Brain pericyte (primary cell): ENCODE measurements at regions not wholly inside any gene's neighbourhood (a gene's known extent, or its start where the extent isn't known, plus 50 kb on each side); places are given as distances from the start of the nearest gene placed in this dataset.
A peak's percentile ranks its signal among the peaks of the same experiment; 100 is the strongest.
"Not testable (repeated sequence)": the region's sequence is repeated elsewhere in the genome, so short reads cannot be mapped to it uniquely, and the experiment has no call there.

Experiments used
- DNase-seq: peaks from one replicate; pipeline ENCODE4 v3.0.0-alpha.2; 2012; ENCODE audit warnings: low read depth, low spot score

DNA sequence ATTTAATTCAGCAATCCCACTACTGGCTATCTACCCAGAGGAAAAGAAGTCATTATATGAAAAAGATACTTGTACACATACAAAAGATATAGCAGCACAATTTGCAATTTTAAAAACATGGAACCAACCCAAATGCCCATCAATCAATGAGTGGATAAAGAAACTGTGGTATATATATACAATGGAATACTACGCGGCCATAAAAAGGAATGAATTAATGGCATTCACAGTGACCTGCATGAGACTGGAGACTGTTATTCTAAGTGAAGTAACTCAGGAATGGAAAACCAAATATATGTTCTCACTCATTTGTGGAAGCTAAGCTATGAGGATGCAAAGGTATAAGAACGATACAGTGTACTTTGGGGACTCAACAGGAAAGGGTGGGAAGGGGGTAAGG lies 102.8 kb upstream of the KCNMA1 start:
- DNase-seq: not testable (repeated sequence)

DNA sequence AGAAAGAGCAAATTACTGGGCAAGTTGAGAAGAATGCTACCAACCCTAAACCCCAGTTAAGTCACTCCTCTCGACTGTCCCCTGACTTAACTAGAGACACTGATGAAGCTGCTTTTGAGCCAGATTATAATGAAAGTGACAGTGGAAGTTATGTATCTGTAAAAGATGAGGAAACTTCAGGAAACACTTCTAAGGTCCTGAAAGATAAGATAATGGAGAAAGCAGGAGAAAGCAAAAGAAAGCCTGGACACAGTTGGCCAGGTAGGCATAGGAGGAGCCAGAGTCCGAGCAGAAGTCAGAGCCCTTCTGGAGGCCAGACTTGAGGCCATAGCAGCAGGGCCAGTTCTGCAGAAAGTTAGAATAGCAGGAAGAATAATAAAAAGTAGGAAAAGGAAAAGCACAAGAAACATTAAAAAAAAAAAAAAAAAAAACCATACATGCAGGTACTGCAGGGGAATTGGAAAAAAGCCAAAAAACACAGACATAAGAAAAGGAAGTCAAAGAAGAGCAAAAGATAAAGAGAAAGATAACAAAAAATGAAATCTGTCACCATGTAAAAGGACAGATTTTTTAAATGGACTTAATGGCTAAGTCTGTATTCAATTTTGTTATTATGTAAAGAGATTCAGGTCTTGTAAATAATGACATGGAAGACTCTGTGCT lies 101.0 kb upstream of the KCNMA1 start:
- DNase-seq: no peak

DNA sequence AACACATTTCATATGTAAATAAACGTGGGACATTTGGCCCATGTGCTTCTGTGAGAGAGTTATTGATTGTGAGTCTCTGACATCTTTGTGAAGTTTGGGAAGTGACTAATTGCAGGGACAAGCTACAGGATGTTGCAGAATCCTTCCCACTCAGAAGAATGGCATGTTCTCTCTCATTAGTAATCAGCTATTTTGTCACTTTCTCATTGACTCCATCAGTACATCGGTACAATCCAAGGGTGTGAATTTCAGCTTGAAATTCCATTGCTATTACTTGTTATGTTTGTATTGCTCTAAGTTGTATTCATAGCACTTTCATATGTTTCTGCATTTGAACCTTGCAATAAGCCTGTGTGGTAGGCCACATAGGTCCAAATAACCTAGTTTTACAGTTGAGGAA lies 100.0 kb upstream of the KCNMA1 start:
- DNase-seq: no peak

DNA sequence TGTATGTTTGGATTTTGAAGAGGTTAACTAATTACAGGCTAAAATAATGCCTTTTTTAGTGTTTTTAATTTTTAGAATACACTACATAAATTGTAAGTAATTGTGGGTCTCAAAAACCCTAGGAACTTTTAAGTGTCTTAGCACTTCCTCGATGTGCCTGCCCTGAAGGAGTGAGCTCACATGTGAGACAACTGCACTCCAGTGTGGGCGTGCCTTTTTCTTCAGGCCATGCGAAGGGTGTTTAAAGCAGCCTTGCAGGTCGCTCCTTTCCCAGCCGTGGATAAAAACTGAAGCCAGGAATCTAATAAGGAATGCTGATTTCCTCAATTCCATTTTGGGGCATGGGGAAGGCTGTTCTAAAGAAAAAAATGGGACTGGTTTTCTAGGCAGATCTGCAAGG lies 97.5 kb upstream of the KCNMA1 start:
- DNase-seq: not testable (repeated sequence)

DNA sequence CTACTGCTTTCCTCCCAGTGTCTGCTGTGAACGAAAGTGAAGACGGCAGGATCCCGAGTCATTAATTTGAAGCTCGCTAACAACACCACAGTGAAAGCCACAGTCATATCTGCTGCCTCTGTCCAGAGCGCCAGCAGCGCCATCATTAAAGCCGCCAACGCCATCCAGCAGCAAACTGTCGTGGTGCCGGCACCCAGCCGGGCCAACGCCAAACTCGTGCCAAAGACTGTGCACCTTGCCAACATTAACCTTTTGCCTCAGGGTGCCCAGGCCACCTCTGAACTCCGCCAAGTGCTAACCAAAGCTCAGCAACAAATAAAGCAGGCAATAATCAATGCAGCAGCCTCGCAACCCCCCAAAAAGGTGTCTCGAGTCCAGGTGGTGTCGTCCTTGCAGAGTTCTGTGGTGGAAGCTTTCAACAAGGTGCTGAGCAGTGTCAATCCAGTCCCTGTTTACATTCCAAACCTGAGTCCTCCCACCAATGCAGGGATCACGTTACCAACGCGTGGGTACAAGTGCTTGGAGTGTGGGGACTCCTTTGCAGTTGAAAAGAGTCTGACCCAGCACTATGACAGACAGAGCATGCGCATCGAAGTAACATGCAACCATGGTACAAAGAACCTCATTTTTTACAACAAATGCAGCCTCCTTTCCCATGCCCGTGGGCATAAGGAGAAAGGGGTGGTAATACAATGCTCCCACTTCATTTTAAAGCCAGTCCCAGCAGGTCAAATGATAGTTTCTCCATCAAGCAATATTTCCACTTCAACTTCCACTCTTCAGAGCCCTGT lies 94.8 kb upstream of the KCNMA1 start:
- DNase-seq: no peak

DNA sequence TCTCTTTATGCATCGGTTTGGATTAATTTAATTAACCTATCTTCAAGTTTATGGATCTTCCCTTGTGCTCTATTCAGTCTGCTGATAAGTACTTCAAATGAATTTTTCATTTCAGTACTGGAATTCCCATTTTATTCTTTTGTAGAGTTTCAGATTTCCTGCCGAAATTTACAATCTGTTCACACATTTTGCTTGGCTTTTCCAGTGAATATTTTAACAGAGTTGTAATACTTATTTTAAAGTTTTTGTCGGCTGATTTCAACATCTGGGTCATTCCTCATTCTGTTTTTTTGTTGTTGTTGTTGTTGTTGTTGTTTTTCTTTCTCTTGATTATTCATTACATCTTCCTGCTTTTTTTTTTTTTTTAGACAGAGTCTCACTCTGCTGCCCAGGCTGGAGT lies 89.9 kb upstream of the KCNMA1 start:
- no peak for DNase-seq

DNA sequence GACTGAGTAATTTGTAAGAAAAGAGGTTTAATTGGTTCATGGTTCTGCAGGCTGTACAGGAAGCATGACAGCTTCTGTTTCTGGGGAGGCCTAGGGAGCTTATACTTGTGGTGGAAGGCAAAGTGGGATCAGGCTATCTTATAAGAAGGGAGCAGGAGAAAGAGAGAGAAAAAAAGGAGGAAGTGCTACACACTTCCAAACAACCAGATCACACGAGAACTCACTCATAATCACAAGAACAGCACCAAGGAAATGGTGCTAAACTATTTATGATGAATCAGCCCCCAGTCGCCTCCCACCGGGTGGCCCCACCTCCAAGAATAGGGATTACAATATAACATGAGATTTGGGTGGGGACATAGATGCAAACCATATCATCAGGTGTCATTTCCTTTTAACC lies 89.1 kb upstream of the KCNMA1 start:
- DNase-seq: no peak

DNA sequence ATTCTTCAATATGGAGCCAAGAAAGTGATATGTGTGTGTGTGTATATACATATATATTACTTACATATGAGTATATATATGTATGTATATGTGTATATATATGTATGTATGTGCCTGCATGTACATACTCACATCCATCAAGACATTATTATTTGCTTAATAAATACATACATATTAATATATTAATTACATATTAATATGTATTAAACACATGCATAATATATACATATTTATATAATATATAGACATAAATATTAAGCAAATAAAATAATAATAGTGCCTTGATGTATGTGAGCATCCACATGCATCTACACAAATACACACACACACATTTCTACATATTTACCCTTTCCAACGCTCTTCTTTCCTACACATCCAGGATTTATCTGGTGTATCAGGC lies 88.7 kb upstream of the KCNMA1 start:
- DNase-seq: no peak

DNA sequence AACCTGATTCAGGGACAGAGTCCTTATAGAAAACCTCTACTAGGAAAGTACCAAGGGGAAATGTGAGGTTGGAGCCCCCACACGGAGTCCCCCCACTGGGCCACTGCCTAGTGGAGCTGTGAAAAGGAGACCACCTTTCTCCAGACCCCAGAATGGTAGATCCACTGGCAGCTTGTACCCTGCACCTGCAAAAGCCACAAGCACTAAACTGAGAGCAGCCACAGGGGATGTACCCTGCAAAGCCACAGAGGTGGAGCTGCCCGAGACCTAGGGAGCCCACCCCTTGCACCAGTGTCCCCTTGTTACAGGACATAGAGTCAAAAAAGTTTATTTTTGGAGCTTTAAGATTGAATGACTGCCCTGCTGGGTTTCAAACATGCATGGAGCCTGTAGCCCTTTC lies 87.2 kb upstream of the KCNMA1 start:
- DNase-seq: no peak

DNA sequence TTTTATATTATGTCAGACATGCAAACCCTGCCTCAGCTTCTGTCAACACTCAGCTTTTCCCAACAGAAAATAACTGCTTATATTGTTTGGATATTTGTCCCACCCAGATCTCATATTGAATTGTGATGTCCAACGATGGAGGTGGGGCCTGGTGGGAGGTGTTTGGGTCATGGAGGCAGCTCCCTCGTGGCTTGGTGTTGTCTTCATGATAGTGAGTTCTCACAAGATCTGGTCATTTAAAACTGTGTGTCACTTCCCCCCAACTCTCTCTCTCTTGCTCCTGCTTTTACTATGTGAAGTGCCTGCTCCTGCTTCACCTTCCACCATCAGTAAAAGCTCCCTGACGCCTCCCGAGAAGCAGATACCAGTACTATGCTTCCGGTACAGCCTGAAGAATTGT lies 85.8 kb upstream of the KCNMA1 start:
- no peak for DNase-seq

DNA sequence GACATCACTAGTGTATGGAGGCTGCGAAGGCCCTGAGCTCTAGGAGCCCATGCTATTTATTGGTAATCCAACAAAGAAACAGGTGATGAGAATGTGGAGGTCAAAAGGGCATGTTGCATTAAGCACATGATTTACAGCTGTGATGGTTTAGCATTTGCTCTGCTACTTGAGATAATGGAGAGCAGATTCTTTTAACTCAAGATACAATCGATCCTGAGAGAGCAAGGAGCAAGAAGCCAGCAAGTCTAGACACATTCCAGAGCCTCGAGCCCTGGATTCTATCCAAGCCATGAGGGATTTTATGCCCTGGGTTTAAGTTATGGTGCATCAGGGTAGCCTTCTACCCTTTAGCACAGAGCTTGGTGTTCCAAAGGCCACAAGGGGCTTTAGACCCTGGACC lies 85.3 kb upstream of the KCNMA1 start:
- DNase-seq: not testable (repeated sequence)

DNA sequence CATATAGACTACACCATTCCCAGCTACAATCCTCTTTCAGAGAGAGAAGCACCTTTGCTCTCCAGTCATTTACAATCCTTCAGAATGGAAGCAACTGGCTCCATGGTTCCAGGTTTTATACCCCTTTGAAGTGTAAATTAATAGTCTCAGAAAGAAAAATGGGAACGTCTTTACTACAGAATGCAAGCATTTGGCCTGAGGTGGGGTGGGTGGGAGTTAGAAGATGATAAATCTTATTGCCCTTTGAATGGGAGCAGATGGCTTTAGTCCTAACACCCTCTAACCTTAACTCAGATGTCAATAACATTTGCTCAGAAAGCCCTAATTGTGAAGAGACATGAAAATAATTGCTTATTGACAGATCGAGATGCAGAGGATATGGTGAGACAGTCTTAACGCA lies 84.2 kb upstream of the KCNMA1 start:
- DNase-seq: no peak

DNA sequence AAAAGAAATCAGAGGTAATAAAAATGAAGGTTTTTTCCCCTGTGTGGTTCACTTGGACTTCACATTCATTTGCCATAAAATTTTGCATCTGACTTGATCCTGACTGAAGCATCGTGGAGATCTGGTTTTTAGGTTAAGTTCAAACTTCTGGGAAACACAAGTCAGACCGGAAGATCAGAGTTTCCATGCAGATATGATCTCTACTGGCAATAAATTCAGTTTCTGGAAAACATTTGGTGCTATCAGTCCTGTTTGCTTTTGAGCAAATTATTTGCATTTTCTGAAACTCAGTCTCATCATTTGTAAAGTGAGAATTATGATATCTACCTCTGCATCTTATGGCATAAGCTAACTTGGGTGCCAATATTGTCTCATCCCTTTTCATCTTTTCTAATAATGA lies 81.3 kb upstream of the KCNMA1 start:
- no peak for DNase-seq

DNA sequence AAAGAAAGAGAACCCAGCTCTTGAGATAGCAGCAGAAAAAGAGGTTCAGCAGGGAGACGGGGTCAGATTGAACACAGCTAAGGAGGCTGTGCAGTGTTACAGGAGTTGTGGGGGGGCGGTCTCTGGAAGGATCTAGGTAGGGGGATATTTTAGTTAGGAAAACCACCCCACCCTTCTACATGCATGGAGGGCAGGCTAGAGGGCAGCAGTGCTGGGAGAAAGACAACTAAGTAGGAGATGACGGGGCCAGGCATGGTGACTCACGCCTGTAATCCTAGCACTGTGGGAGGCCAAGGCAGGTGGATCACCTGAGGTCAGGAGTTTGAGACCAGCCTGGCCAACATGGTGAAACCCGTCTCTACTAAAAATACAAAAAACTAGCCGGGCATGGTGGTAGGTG lies 80.7 kb upstream of the KCNMA1 start:
- DNase-seq: not testable (repeated sequence)

DNA sequence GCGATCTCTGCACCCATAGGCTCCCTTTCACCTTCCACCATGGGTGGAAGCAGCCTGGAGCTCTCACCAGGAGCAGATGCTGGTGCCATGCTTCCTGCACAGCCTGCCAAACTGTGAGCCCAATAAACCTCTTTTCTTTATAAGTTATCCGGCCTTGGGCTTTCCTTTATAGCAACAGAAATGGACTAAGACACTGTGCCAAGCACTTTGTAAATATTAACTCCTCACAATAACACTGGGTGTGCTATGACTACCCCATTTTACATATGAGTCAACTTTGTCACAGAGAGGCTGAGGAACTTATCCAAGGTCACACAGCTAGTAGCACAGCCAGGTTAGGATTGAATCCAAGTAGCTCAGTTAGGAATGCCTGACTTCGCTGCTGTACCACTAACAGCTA lies 79.7 kb upstream of the KCNMA1 start:
- no peak for DNase-seq

DNA sequence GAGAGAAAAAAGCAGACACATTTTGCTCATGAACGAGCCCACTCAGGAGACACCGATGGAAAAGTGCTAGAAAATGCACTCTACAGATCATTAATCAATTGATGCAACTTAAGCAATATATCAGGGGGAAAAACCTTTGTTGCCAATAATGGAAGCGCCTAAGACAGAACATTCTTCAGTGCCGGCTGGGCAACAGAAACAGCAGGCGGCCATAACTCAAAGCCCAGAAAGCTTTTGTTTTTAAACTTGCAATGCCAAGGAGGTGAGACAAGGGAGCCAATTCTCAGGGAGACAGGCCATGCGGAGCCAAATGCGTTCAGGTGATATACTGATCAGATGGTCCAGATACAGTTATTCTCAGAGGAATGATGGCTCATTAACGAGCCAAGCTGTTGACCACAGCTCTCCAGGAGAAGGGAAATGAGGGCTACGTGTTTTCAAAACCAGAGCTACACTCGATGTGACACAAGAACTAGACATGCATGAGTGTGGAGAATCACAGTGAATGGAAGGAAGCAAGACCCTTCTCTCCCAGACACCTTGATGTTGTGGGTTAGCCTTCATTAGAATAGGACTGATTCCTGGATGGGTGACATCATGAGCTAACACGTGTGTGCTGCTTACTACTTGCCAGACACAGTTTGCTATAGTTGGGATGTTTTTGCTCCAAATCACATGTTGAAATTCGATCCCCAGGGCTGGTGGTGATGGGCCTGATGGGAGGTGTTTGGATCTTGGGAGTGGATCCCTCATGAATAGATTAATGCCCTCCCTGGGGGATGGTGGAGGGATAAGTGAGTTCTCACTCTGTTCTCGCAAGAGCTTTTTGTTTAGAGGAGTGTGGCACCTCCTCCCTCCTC lies 79.1 kb upstream of the KCNMA1 start:
- DNase-seq: no peak

DNA sequence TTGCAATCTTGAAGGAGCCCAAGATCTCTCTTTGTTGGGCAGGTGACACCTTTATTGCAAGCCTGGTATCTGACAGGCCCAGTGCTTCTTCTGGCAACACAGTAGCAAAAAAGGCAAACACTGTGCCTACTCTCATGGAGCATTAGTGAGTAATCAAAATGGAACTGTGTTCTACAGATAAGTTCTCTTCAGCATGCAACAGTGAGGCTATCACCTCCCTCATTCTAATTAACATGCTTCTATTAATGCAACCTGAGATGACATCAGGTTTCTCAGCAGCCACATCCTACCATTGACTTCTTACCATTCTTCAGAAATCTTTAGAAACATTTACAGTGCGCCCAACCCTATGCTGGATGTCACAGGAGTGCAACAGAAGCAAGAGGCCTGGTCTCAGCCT lies 77.9 kb upstream of the KCNMA1 start:
- DNase-seq: no peak

DNA sequence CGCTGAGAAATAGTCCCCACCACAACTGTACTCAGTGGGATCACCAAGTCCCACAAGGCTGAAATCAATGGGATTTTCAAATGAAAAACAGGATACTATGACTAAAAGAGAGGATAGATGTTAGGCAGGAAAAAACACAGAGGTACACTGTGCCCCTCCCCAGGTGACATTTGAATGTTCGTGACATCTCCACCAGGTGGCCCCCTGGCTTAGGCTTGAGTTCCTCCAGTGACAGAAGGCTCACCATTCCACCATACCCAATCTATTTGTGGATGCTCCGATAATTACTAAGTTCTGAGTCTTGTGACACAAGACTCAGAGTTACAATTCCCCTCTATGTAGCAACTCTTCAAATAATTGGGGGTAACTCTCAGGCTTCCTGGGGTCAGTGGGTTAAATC lies 77.5 kb upstream of the KCNMA1 start:
- DNase-seq: no peak

DNA sequence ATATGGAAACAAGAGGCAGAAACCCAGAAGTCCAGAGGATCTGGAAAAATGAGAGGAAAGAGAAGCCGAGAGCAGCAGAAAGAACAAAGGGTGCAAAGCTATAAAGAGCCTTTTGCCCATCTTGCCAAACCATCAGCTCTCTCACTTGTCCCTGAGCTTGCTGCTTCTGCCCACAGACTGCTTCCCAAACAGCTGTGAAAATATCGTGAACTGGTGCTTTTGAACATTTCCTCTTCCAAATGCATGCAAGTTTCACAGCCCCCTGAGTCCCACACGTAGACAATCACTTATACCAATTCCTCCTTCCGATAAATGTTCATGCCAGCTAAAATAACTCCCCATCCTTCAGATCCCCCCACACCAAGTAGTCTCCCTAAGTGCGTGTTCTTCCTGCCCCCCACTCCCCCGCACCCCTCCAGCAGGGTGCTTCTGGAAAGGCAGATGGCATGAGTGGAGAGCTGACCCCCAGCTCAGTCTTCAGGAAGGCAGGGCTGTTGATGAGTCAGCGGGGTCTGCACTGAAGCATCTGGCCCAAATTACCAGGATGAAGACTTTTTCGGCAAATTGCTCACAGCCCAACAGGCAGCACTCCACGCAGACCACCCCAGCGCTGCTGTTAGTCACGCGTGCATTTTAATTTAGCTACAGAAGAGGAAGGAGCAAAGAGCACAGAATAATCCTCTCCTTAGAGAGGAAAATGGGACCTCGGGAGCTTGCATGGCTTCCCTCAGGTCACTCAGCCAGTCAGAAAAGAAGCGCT lies 76.1 kb upstream of the KCNMA1 start:
- DNase-seq: peak; percentile 45

DNA sequence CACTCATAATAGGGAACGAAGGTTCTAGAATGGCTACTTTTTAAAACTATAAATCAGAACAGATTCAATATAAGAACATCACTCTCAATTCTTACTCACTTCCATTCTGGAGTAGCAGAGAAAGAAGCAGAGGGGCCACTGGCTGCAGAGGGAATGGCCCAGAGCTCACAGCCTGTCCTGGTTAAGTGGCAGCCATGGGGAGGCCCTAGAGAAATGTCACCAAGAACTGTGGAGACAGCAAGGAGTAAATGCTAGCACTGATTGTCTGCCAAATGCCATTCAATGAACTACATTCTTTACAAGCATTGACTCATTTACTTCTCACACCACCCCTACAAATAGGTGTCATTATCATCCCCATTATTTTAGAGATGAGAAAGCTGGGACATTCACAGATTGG lies 74.6 kb upstream of the KCNMA1 start:
- DNase-seq: no peak

DNA sequence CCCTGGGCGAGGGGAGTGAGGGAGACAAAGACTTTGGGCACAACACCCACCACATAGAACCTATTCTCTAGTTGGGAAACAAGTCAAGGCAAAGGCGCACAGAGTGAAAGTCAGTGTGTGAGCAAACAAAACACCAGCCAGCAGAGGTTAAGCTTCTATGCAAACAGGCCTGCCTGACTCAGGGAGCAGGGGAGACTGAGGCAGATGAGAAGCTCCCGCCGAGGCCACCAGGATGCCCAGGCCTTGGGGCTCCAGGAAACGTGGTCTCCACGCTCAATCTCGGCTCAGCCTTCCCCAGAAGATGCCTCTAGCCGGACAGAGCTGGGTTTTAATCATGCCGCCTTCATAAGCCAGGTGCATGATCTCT lies 74.1 kb upstream of the KCNMA1 start:
- no peak for DNase-seq
